Endodermal cell (in vitro differentiated cells): ENCODE measurements at regions not wholly inside any gene's neighbourhood (a gene's known extent, or its start where the extent isn't known, plus 50 kb on each side); places are given as distances from the start of the nearest gene placed in this dataset.

Experiments
- DNase-seq: peaks from one replicate; pipeline ENCODE4 v3.0.0-alpha.2; 2017
- H3K27ac ChIP-seq: 2 replicates; pipeline ENCODE4 v1.5.1; 2013; ENCODE audit warnings: mild to moderate bottlenecking, low read depth, low read length, moderate library complexity
- H3K27me3 ChIP-seq: 2 replicates; pipeline ENCODE4 v1.6.1; 2013; ENCODE audit warnings: mild to moderate bottlenecking, low read length, moderate library complexity; ENCODE audit not compliant: insufficient read depth, control insufficient read depth, poor library complexity, severe bottlenecking
- H3K36me3 ChIP-seq: 2 replicates; pipeline ENCODE4 v1.7.0; 2013; ENCODE audit warnings: mild to moderate bottlenecking, low read length, moderate library complexity; ENCODE audit not compliant: control insufficient read depth, insufficient read depth
- H3K4me1 ChIP-seq: one replicate; pipeline ENCODE4 v1.7.0; 2013; ENCODE audit warnings: low read length; ENCODE audit not compliant: control insufficient read depth, insufficient read depth
- H3K4me3 ChIP-seq: 2 replicates; pipeline ENCODE4 v1.5.1; 2013; ENCODE audit warnings: mild to moderate bottlenecking, low read length, moderate library complexity
- H3K9ac ChIP-seq: 2 replicates; pipeline ENCODE4 v1.6.1; 2013; ENCODE audit warnings: mild to moderate bottlenecking, low read length, moderate library complexity; ENCODE audit not compliant: poor library complexity, severe bottlenecking; ENCODE audit errors: extremely low read depth
- H3K9me3 ChIP-seq: 2 replicates; pipeline ENCODE4 v1.6.1; 2013; ENCODE audit warnings: mild to moderate bottlenecking, low read length, moderate library complexity; ENCODE audit not compliant: control insufficient read depth
- H3K27ac Mint-ChIP-seq: 2 replicates; pipeline ENCODE4 v1.8.0; 2020; ENCODE audit warnings: mixed read lengths
- H3K27me3 Mint-ChIP-seq: 2 replicates; pipeline ENCODE4 v1.8.0; 2021; ENCODE audit warnings: mild to moderate bottlenecking, mixed read lengths; ENCODE audit not compliant: insufficient read depth
- H3K36me3 Mint-ChIP-seq: 2 replicates; pipeline ENCODE4 v1.8.0; 2020; ENCODE audit warnings: low read depth, mixed read lengths
- H3K4me1 Mint-ChIP-seq: 2 replicates; pipeline ENCODE4 v1.8.0; 2020; ENCODE audit warnings: mixed read lengths
- H3K4me3 Mint-ChIP-seq: 2 replicates; pipeline ENCODE4 v1.8.0; 2020; ENCODE audit warnings: mild to moderate bottlenecking, moderate library complexity, mixed read lengths
- H3K9me3 Mint-ChIP-seq: 2 replicates; pipeline ENCODE4 v1.8.0; 2020; ENCODE audit warnings: mild to moderate bottlenecking, mixed read lengths
- CTCF ChIP-seq: fragments of 200-600 bp; sonication (generic); conservative IDR thresholded peaks from 2 replicates; pipeline ENCODE4 v1.5.0; 2021; ENCODE audit warnings: antibody characterized with exemption, mild to moderate bottlenecking
- WGBS, 2 experiments: methylation state at CpG; one replicate each; pipeline versions ENCODE4 v1.1.5 to v1.1.7; 2013; ENCODE audit warnings: missing lambda C conversion rate in 2 of 2, mixed read lengths in 1 of 2; ENCODE audit not compliant: insufficient coverage in 1 of 2, insufficient read length in 1 of 2; 5-methylcytosine and 5-hydroxymethylcytosine counted together

DNA sequence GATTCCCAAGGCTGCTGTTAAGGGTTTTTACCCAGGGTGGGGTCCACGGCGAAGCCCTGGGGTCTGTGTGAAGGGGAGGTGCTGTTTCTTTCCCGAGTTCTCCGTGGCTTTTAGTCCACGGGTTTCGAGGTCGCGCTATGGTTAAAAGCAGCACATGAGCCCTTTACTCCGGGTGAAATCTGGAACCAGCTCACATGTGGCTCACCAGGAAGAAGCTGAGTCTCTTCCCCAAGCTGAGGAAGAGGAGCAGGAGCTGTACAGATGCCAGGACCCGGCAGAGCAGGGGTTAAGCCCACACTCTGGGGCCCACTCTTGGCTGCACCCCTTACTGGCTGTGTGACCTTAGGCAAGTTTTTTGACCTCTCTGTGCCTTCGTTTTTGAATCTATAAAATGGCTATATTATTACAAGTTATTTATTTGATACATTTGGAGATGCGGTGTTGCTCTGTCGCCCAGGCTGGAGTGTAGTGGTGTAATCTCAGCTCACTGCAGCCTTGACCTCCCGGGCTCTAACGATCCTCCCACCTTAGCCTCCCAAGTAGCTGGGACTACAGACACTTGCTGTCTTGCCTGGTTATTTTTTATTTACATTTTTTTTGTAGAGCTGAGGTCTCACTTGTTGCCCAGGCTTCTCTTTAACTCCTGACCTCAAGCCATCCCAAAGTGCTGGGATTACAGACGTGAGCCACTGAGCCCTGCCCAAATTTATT is 266.3 kb downstream of the AACS start:
- H3K27me3 Mint-ChIP-seq, result peaks cover 5% of the 10 kb centered on the region
- DNase-seq, result no peak
- Histone ChIP-seq H3K9me3 (no peaks in the 10 kb centered on the region), H3K4me3 (peak overlapping the region; percentile 79), H3K27me3 (peaks cover 7% of the 10 kb centered on the region), H3K9ac (peak overlapping the region; percentile 52), H3K4me1 (no peaks in the 10 kb centered on the region), H3K36me3 (no peaks in the 10 kb centered on the region), H3K27ac (peak overlapping the region; percentile 1)
- H3K36me3 Mint-ChIP-seq, result peaks cover 8% of the 10 kb centered on the region
- WGBS, 2 experiments, result 39 to 54% methylated on average over 8 to 14 of the region's 16 CpGs
- peak overlapping the region; percentile 57 for H3K4me3 Mint-ChIP-seq
- H3K4me1 Mint-ChIP-seq, result no peaks in the 10 kb centered on the region
- H3K9me3 Mint-ChIP-seq, result peaks cover 10% of the 10 kb centered on the region
- no peak for TF ChIP-seq CTCF
- no peak overlapping the region for H3K27ac Mint-ChIP-seq

DNA sequence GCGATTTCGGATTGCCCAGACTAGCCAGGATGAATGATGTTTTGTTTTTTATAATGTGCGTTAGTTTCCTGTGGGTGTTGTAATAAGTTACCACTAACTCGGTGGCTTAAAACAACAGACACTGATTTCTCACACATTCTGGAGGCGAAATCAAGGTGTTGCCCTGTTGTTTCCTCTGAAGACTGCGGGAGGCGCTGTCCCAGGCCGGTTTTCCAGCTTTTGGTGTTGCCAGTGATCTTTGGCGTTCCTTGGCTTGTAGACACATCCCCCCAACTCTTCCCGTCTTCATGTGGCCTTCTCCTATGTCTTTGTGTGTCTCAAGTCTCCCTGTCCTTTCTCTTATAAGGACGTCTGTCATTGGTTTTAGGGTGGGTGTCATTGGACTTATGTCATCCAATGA is 267.7 kb downstream of the AACS start:
- Mint-ChIP-seq H3K36me3 (peaks cover 8% of the 10 kb centered on the region), H3K27me3 (peaks cover 5% of the 10 kb centered on the region), H3K27ac (no peak overlapping the region), H3K4me1 (no peaks in the 10 kb centered on the region), H3K4me3 (no peak overlapping the region), H3K9me3 (peaks cover 8% of the 10 kb centered on the region)
- Histone ChIP-seq H3K9me3 (no peaks in the 10 kb centered on the region), H3K27me3 (peaks cover 7% of the 10 kb centered on the region), H3K27ac (no peak overlapping the region), H3K36me3 (no peaks in the 10 kb centered on the region), H3K4me1 (no peaks in the 10 kb centered on the region), H3K4me3 (no peak overlapping the region), H3K9ac (no peak overlapping the region)
- DNase-seq, result peak; percentile 79
- WGBS, 2 experiments, result 82 to 84% methylated on average over 8 to 11 of the region's 11 CpGs
- peak; percentile 70 for TF ChIP-seq CTCF

GRCh38 chr12:125336246-125336645 is 271.0 kb downstream of the AACS start:
- no peak for DNase-seq
- TF ChIP-seq CTCF, result no peak
- H3K27ac Mint-ChIP-seq, result no peak overlapping the region

More at GRCh38 chr12:125336246-125336645, 271.0 kb downstream of the AACS start:
- no peaks in the 10 kb centered on the region for H3K4me1 Mint-ChIP-seq
- no peaks in the 10 kb centered on the region for H3K9me3 ChIP-seq
- no peak overlapping the region for H3K9ac ChIP-seq
- no peaks in the 10 kb centered on the region for H3K27me3 Mint-ChIP-seq
- H3K36me3 ChIP-seq, result no peaks in the 10 kb centered on the region
- H3K27ac ChIP-seq, result no peak overlapping the region
- H3K27me3 ChIP-seq, result no peaks in the 10 kb centered on the region
- H3K4me3 ChIP-seq, result no peak overlapping the region
- H3K4me1 ChIP-seq, result no peaks in the 10 kb centered on the region
- H3K9me3 Mint-ChIP-seq, result peaks cover 2% of the 10 kb centered on the region
- no peaks in the 10 kb centered on the region for H3K36me3 Mint-ChIP-seq
- H3K4me3 Mint-ChIP-seq, result no peak overlapping the region
- WGBS, 2 experiments, result 91 to 92% methylated on average over 4 of the region's 4 CpGs
